Lung (tissue), 11 donors: ENCODE measurements at regions not wholly inside any gene's neighbourhood (a gene's known extent, or its start where the extent isn't known, plus 50 kb on each side); places are given as distances from the start of the nearest gene placed in this dataset.

Experiments used
- ATAC-seq: fragments of 200-7000 bp; cut with Tn5 transposase; one replicate; pipeline ENCODE4 v1.9.1; 2020; ENCODE audit warnings: moderate number of reproducible peaks; ENCODE audit not compliant: insufficient read depth, low FRiP score
- DNase-seq, 3 donors: peaks; one replicate each; pipeline ENCODE4 v3.0.0-alpha.2; 2013 to 2017
- H3K27ac ChIP-seq, 2 donors: one replicate each; pipeline ENCODE4 v1.5.1; 2013; ENCODE audit warnings: mild to moderate bottlenecking in 2 of 2, moderate library complexity in 2 of 2, control low read depth in 1 of 2, inconsistent platforms in 1 of 2, low read depth in 1 of 2, low read length in 1 of 2
- H3K27me3 ChIP-seq, 3 donors: one replicate each; pipeline ENCODE4 v1.5.1; 2013; ENCODE audit warnings: low read length in 2 of 3; ENCODE audit not compliant: control insufficient read depth in 3 of 3, insufficient read depth in 3 of 3
- H3K36me3 ChIP-seq, 4 donors: one replicate each; pipeline ENCODE4 v1.5.1; 2013; ENCODE audit warnings: low read length in 4 of 4, mild to moderate bottlenecking in 1 of 4, moderate library complexity in 1 of 4; ENCODE audit not compliant: control insufficient read depth in 4 of 4, insufficient read depth in 4 of 4
- H3K4me1 ChIP-seq, 5 donors: one replicate each; pipeline ENCODE4 v1.5.1; 2013; ENCODE audit warnings: low read length in 5 of 5, mild to moderate bottlenecking in 2 of 5, moderate library complexity in 1 of 5; ENCODE audit not compliant: control insufficient read depth in 5 of 5, insufficient read depth in 5 of 5
- H3K4me3 ChIP-seq: one replicate; pipeline ENCODE4 v1.5.1; 2013; ENCODE audit warnings: mild to moderate bottlenecking, control low read depth, moderate library complexity
- H3K9ac ChIP-seq, 2 donors: one replicate each; pipeline ENCODE4 v1.5.1; 2013; ENCODE audit warnings: low read length in 2 of 2, control low read depth in 1 of 2; ENCODE audit not compliant: insufficient read depth in 1 of 2
- H3K9me3 ChIP-seq, 4 donors: one replicate each; pipeline ENCODE4 v1.5.1; 2013; ENCODE audit warnings: low read length in 3 of 4, mild to moderate bottlenecking in 1 of 4, moderate library complexity in 1 of 4; ENCODE audit not compliant: control insufficient read depth in 4 of 4, insufficient read depth in 3 of 4
- WGBS, 2 donors: extraction: QIAGEN DNeasy Blood & Tissue Kit; methylation state at CpG; one replicate each; pipeline ENCODE4 v1.1.7; 2013; 5-methylcytosine and 5-hydroxymethylcytosine counted together
- TF ChIP-seq, protein P1 (sequence below): IDR thresholded peaks from 2 replicates; pipeline ENCODE4 v1.5.1; 2012; ENCODE audit warnings: mild to moderate bottlenecking; ENCODE audit errors: control extremely low read depth, extremely low read depth
- donor health status: control.
- donor health status: control.
- donor health status: Bipolar disorder and iron deficiency.
- donor health status: healthy.
- donor health status: DM: yes; HTN: yes; CAD: no.

DNA sequence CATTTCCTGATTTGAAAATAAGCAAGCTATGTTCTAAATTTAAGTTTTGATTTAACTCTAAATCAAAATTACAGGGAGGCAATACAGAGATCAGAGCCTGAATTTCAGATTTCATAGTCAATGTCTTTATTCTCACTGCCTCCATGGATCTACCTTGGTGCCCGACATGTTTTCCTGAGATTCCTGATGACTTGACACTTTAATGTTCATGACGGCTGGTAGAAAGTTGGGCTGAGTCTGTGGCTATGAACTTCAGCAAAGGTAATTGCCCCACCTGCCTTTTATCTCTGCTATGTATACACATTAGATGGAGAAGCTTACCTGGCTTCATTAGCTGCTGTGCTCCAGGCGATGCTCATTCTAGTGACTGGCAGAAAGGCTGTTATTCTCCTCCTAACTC lies 1390.5 kb upstream of the CELF4 start:
- H3K9ac ChIP-seq, result no peak overlapping the region
- no peak overlapping the region for H3K4me3 ChIP-seq
- DNase-seq, result no peak
- no peak for ATAC-seq
- no peaks in the 10 kb centered on the region for H3K36me3 ChIP-seq
- H3K27me3 ChIP-seq, result no peaks in the 10 kb centered on the region
- no peaks in the 10 kb centered on the region for H3K9me3 ChIP-seq
- no peaks in the 10 kb centered on the region for H3K4me1 ChIP-seq
- TF ChIP-seq, protein P1, sequence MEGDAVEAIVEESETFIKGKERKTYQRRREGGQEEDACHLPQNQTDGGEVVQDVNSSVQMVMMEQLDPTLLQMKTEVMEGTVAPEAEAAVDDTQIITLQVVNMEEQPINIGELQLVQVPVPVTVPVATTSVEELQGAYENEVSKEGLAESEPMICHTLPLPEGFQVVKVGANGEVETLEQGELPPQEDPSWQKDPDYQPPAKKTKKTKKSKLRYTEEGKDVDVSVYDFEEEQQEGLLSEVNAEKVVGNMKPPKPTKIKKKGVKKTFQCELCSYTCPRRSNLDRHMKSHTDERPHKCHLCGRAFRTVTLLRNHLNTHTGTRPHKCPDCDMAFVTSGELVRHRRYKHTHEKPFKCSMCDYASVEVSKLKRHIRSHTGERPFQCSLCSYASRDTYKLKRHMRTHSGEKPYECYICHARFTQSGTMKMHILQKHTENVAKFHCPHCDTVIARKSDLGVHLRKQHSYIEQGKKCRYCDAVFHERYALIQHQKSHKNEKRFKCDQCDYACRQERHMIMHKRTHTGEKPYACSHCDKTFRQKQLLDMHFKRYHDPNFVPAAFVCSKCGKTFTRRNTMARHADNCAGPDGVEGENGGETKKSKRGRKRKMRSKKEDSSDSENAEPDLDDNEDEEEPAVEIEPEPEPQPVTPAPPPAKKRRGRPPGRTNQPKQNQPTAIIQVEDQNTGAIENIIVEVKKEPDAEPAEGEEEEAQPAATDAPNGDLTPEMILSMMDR, result no peak
- H3K27ac ChIP-seq, result no peak overlapping the region
- 88 to 90% methylated on average over 3 of the region's 3 CpGs for WGBS, 2 donors

DNA sequence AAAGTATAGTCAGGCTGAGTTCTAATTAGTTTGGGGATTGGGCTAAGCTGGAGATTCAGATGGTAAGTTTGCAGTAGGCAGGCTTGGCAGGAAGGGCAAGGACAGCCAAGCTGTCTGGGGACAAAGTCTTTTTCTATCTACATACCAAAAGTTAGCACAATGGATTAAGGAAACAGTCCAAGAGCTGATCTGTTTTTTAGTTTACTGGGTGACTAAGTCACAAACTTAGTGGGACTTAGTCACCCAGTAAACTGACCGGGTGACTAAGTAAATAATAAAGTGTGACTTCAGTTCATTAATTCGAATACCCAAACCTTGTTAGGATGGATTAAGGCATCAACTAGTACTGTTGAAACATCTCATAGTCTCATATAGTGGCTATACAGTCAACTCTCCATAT lies 1386.0 kb upstream of the CELF4 start:
- Histone ChIP-seq H3K4me3 (no peak overlapping the region), H3K9me3 (no peaks in the 10 kb centered on the region), H3K36me3 (no peaks in the 10 kb centered on the region), H3K27ac (no peak overlapping the region), H3K9ac (no peak overlapping the region), H3K4me1 (no peaks in the 10 kb centered on the region), H3K27me3 (no peaks in the 10 kb centered on the region)
- WGBS, 2 donors, result 76 to 89% methylated on average over 2 of the region's 2 CpGs
- DNase-seq (no peak), ATAC-seq (no peak)
- TF ChIP-seq, protein P1, result no peak

DNA sequence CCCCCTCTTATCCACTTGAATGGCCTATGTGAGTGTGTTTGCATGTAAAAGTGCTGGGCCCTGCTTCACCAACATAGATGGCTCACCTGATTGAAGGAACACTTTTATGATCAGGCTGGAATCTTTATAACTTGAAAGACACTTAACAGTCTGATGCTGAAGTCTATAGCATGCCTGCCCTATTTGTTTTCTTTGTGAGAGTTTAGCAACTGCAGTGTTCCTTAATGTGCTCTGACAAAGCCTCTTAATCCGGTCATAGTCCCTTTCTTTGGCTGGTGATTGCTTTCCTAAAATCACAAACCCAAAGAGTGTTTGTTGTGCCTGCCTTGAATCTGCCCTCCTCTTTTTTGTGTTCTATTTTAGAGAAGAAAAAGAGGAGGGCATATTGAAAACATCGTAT lies 1382.8 kb upstream of the CELF4 start:
- 82 to 91% methylated on average over 2 of the region's 2 CpGs for WGBS, 2 donors
- no peaks in the 10 kb centered on the region for H3K27me3 ChIP-seq
- no peaks in the 10 kb centered on the region for H3K4me1 ChIP-seq
- TF ChIP-seq, protein P1, result no peak
- H3K9me3 ChIP-seq, result peaks cover 0 to 8% (median 0%) of the 10 kb centered on the region in 4 donors
- no peaks in the 10 kb centered on the region for H3K36me3 ChIP-seq
- no peak for DNase-seq
- H3K9ac ChIP-seq, result no peak overlapping the region
- H3K27ac ChIP-seq, result no peak overlapping the region
- no peak overlapping the region for H3K4me3 ChIP-seq
- no peak for ATAC-seq

DNA sequence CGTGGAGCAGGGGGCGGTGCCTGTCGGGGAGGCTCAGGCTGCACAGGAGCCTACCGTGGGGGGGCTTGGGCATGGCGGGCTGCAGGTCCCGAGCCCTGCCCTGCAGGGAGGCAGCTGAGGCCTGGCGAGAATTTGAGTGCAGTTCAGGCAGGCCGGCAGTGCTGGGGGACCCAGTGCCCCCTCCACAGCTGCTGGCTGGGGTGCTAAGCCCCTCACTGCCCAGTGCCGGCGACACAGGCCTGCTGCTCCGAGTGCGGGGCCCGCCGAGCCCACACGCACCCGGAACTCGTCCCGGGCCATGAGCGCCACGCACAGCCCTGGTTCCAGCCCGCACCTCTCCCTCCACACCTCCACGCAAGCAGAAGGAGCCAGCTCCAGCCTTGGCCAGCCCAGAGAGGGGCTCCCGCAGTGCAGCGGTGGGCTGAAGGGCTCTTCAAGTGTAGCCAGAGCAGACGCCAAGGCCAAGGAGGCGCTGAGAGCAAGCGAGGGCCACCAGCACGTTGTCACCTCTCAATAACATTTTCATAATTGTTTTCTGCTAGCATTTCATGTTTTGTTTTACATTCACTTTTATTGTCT lies 1378.9 kb upstream of the CELF4 start:
- TF ChIP-seq, protein P1, result no peak
- no peak overlapping the region for H3K9ac ChIP-seq
- H3K9me3 ChIP-seq, result peaks cover 0 to 13% (median 0%) of the 10 kb centered on the region in 4 donors
- H3K27me3 ChIP-seq, result no peaks in the 10 kb centered on the region
- peaks cover 0 to 7% (median 0%) of the 10 kb centered on the region in 5 donors for H3K4me1 ChIP-seq
- no peak overlapping the region for H3K4me3 ChIP-seq
- WGBS, 2 donors, result 85 to 91% methylated on average over 27 to 28 of the region's 28 CpGs
- DNase-seq (no peak), ATAC-seq (no peak)
- H3K36me3 ChIP-seq, result no peaks in the 10 kb centered on the region
- no peak overlapping the region for H3K27ac ChIP-seq
